Common myeloid progenitor, CD34-positive (primary cell): ENCODE measurements at regions not wholly inside any gene's neighbourhood (a gene's known extent, or its start where the extent isn't known, plus 50 kb on each side); places are given as distances from the start of the nearest gene placed in this dataset.

Experiments used
- CTCF ChIA-PET: fragments of 350-600 bp; sonication (Branson Sonifier 250); formaldehyde crosslinking; loops from one replicate; lab custom pipeline; 2021; ENCODE audit warnings: antibody characterized with exemption; lab: Charles Lee
- POLR2A ChIA-PET: fragments of 350-600 bp; sonication (Branson Sonifier 250); formaldehyde crosslinking; loops from one replicate; lab custom pipeline; 2021; ENCODE audit warnings: antibody characterized with exemption; lab: Charles Lee
- DNase-seq, 3 donors: peaks; one replicate each; pipeline versions ENCODE4 v3.0.0 to v3.0.0-alpha.2; 2013
- H3K27ac ChIP-seq, 2 experiments: 1 replicate in 1 of 2; 2 replicates in 1 of 2; pipeline ENCODE4 v1.7.0; 2013; ENCODE audit warnings: inconsistent platforms in 2 of 2, low read length in 2 of 2, mild to moderate bottlenecking in 2 of 2, low read depth in 1 of 2, moderate library complexity in 1 of 2; ENCODE audit not compliant: severe bottlenecking in 2 of 2, insufficient read depth in 1 of 2, poor library complexity in 1 of 2
- H3K27me3 ChIP-seq, 5 experiments: replicated peaks in 2 of 5; 1 replicate in 3 of 5; 2 replicates in 2 of 5; pipeline versions ENCODE4 v1.6.1 to v1.7.0; 2013; ENCODE audit warnings: low read length in 4 of 5, mild to moderate bottlenecking in 2 of 5, moderate library complexity in 2 of 5, inconsistent platforms in 1 of 5; ENCODE audit not compliant: insufficient read depth in 5 of 5, control insufficient read depth in 4 of 5
- H3K36me3 ChIP-seq, 4 experiments: 1 replicate in 2 of 4; 2 replicates in 2 of 4; pipeline versions ENCODE4 v1.6.1 to v1.7.0; 2013; ENCODE audit warnings: low read length in 3 of 4, control low read depth in 1 of 4, mild to moderate bottlenecking in 1 of 4; ENCODE audit not compliant: control insufficient read depth in 4 of 4, insufficient read depth in 4 of 4
- H3K4me1 ChIP-seq, 4 experiments: 1 replicate in 3 of 4; 2 replicates in 1 of 4; pipeline versions ENCODE4 v1.6.1 to v1.7.1; 2013; ENCODE audit warnings: low read length in 3 of 4, mild to moderate bottlenecking in 3 of 4, control low read depth in 1 of 4, inconsistent platforms in 1 of 4, moderate library complexity in 1 of 4; ENCODE audit not compliant: control insufficient read depth in 4 of 4, insufficient read depth in 4 of 4; ENCODE audit errors: control extremely low read depth in 1 of 4
- H3K4me3 ChIP-seq, 7 experiments: 1 replicate in 4 of 7; 2 replicates in 3 of 7; pipeline versions ENCODE4 v1.5.1 to v1.7.0; 2013; ENCODE audit warnings: mild to moderate bottlenecking in 7 of 7, low read length in 6 of 7, moderate library complexity in 6 of 7, inconsistent platforms in 2 of 7, low read depth in 2 of 7, control low read depth in 1 of 7; ENCODE audit not compliant: insufficient read depth in 4 of 7, control insufficient read depth in 1 of 7; ENCODE audit errors: extremely low read depth in 1 of 7
- H3K9me3 ChIP-seq, 5 experiments: 1 replicate in 4 of 5; 2 replicates in 1 of 5; pipeline versions ENCODE4 v1.6.1 to v1.7.1; 2013; ENCODE audit warnings: low read length in 4 of 5, mild to moderate bottlenecking in 2 of 5, inconsistent platforms in 1 of 5, low read depth in 1 of 5, moderate library complexity in 1 of 5; ENCODE audit not compliant: control insufficient read depth in 4 of 5, insufficient read depth in 2 of 5; ENCODE audit errors: control extremely low read depth in 1 of 5
- WGBS: methylation state at CpG from one replicate; pipeline ENCODE4 v1.1.5; 2013; ENCODE audit not compliant: insufficient coverage; 5-methylcytosine and 5-hydroxymethylcytosine counted together

DNA sequence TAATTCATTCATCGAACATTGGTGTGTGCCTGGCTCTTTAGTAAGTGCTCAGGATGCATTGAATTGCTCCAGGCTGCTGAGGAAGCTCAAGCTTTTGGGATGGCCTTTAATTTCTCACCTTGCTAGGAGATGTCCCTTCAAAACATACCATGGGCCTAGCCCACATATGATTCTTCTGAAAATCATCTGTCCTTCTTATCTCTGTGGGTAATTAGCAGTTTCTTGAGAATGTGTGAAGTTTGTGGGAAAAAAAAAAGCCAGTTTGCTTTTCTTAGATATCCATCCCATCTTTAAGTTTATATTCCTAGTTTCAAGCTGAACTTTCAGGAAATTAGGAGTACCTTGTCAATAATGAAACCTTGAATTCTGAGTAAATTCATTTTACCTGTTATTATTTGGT, 532.3 kb upstream of the SUCLG2 start:
- 40% methylated on average over 1 of the region's 1 CpG for WGBS
- no peaks in the 10 kb centered on the region for H3K27me3 ChIP-seq
- no peak overlapping the region for H3K4me3 ChIP-seq
- ChIA-PET POLR2A (no interaction called here), CTCF (no interaction called here)
- H3K9me3 ChIP-seq = peaks cover 0 to 1% (median 0%) of the 10 kb centered on the region in 5 experiments
- no peak for DNase-seq
- no peaks in the 10 kb centered on the region for H3K36me3 ChIP-seq
- H3K4me1 ChIP-seq = no peaks in the 10 kb centered on the region
- no peak overlapping the region for H3K27ac ChIP-seq

- no peaks in the 10 kb centered on the region for H3K36me3 ChIP-seq
- H3K27me3 ChIP-seq = no peaks in the 10 kb centered on the region
- WGBS = 63% methylated on average over 1 of the region's 1 CpG
- no peak for DNase-seq
- ChIA-PET POLR2A (no interaction called here), CTCF (no interaction called here)
- peaks cover 0 to 5% (median 0%) of the 10 kb centered on the region in 5 experiments for H3K9me3 ChIP-seq
- no peaks in the 10 kb centered on the region for H3K4me1 ChIP-seq
- H3K27ac ChIP-seq = no peak overlapping the region
- no peak overlapping the region for H3K4me3 ChIP-seq
Measured at GRCh38 chr3:68176600-68176999, 522.2 kb upstream of the SUCLG2 start.

DNA sequence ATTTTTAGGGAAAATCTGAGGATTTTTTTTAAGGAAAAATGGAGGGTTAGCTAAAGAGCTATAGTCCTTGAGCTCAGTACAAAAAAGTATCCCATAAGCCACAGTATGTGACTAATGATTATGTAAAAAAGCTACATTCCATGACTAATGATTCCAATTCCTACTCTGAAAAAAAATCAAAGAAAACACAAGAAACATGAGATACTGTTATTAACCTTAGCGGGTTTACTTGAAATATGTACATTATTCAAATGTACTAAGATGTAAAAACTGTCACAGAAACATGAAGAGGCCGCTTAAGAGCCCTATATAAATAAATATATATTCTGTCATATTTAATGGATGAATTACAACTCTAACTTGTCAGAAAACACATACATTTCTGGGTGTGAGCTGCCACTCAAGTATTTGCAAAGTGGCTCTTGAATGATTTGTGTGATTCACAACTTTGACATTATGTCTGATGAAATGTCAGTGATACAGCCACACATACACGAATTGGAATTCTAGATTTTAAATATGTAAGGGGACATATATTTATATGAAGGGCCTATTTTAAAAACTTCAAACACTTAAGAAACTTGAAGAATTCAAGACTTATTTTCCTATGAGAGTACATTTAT, 518.7 kb upstream of the SUCLG2 start:
- Histone ChIP-seq H3K9me3 (peaks cover 0 to 17% (median 3%) of the 10 kb centered on the region in 5 experiments), H3K36me3 (no peaks in the 10 kb centered on the region), H3K4me3 (no peak overlapping the region), H3K27me3 (no peaks in the 10 kb centered on the region), H3K4me1 (no peaks in the 10 kb centered on the region), H3K27ac (no peak overlapping the region)
- ChIA-PET CTCF (no interaction called here), POLR2A (no interaction called here)
- DNase-seq = no peak
- no CpG with 5 or more reads among the region's 3 CpGs for WGBS

- H3K4me3 ChIP-seq = no peak overlapping the region
- H3K27ac ChIP-seq = no peak overlapping the region
- CTCF ChIA-PET = no interaction called here
- no peaks in the 10 kb centered on the region for H3K36me3 ChIP-seq
- WGBS = 100% methylated on average over 1 of the region's 2 CpGs
- no peaks in the 10 kb centered on the region for H3K27me3 ChIP-seq
- POLR2A ChIA-PET = no interaction called here
- peaks cover 0 to 17% (median 3%) of the 10 kb centered on the region in 5 experiments for H3K9me3 ChIP-seq
- DNase-seq = no peak
- H3K4me1 ChIP-seq = no peaks in the 10 kb centered on the region
Measured at GRCh38 chr3:68172039-68172438, 517.6 kb upstream of the SUCLG2 start.

- ChIA-PET CTCF (no interaction called here), POLR2A (no interaction called here)
- H3K36me3 ChIP-seq = no peaks in the 10 kb centered on the region
- no peak overlapping the region for H3K27ac ChIP-seq
- H3K4me3 ChIP-seq = no peak overlapping the region
- H3K9me3 ChIP-seq = no peaks in the 10 kb centered on the region
- H3K4me1 ChIP-seq = no peaks in the 10 kb centered on the region
- WGBS = 57% methylated on average over 1 of the region's 1 CpG
- H3K27me3 ChIP-seq = no peaks in the 10 kb centered on the region
- no peak for DNase-seq
Measured at GRCh38 chr3:68163968-68164367, 509.6 kb upstream of the SUCLG2 start.

- Histone ChIP-seq H3K27ac (no peak overlapping the region), H3K9me3 (no peaks in the 10 kb centered on the region), H3K36me3 (no peaks in the 10 kb centered on the region), H3K4me3 (no peak overlapping the region), H3K4me1 (no peaks in the 10 kb centered on the region), H3K27me3 (no peaks in the 10 kb centered on the region)
- no peak for DNase-seq
- CTCF ChIA-PET = no interaction called here
- POLR2A ChIA-PET = no interaction called here
- no CpG with 5 or more reads among the region's 2 CpGs for WGBS
Measured at GRCh38 chr3:68163062-68163461, 508.6 kb upstream of the SUCLG2 start.

GRCh38 chr3:68162644-68163043, 508.2 kb upstream of the SUCLG2 start:
- DNase-seq = no peak
- Histone ChIP-seq H3K36me3 (no peaks in the 10 kb centered on the region), H3K9me3 (no peaks in the 10 kb centered on the region), H3K4me3 (no peak overlapping the region), H3K4me1 (no peaks in the 10 kb centered on the region), H3K27ac (no peak overlapping the region), H3K27me3 (no peaks in the 10 kb centered on the region)
- CTCF ChIA-PET = no interaction called here
- POLR2A ChIA-PET = no interaction called here
